NCI-H345 (cell line): ENCODE measurements at regions not wholly inside any gene's neighbourhood (a gene's known extent, or its start where the extent isn't known, plus 50 kb on each side); places are given as distances from the start of the nearest gene placed in this dataset.

Source experiments
- DNase-seq: peaks from one replicate; lab custom pipeline; 2025; lab: John Stamatoyannopoulos, UW

DNA sequence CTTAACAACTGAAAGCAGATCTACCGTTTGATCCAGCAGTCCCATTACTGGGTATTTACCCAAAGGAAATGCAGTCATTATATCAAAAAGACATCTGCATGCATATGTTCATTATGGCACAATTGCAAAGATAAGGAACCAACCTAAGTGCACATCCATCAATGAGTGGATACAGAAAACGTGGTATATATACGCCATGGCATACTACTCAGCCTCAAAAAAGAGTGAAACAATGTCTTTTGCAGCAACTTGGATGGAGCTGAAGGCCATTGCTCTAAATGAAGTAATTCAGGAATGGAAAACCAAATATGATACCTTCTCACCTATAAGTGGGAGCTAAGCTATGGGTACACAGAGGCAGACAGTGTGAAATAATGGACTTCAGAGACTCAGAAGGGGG is 169.3 kb downstream of the ZBTB18 start:
- no peak for DNase-seq

DNA sequence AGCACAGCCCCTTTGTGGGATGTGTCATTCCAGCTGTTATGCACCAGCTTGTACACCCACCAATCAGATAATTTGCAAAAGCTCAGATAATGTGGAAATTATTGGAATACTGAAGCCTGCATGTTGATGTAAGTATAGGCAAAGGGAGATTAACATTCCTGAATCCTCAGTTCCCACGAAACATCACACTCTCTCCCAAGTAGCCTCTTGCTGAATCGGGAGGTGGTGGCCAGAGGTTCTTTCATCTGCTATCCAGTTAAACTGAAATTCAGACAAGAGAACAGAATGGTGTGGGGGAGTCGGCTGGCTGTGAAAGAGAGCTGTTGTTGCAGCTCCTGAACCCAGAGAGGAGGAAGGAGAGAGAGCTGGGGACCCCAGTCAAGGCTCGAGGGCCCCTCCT is 170.9 kb downstream of the ZBTB18 start:
- no peak for DNase-seq

DNA sequence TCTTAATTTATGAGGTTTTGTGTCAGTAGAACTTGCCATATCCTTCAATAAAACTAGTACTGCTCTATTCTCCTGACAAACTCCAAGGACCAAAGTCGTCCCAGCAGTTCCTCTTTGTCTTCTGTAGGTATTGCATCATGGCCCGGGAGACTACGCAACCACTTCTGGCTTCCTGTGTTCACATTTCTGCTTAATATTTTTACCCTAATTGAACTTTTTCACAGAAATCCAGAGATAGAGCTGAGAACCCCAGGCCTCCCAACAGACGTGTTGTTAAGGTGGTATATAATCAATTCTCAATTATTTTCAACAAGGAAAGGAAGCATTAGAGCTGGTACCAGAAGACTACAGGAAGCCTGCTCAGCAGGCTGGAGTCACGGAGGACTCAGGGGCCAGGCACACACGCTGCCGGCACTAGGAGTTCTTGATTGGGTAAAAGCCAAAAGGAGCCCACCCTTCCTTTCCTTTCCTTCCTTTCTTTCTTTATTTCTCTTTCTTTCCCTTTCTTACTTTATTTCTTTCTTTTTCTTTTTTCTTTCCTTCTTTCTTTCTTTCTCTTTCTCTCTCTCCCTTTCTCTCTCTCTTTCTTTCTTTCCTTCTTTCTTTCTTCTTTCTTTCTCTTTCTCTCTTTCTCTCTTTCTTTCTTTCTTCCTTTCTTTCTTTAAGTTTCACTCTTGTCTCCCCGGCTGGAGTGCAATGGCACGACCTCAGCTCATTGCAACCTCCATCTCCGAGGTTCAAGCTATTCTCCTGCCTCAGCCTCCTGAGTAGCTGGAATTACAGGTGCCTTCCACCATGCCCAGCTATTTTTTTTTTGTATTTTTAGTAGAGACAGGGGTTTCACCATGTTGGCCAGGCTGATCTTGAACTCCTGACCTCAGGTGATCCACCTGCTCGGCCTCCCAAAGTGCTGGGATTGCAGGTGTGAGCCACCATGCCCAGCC is 173.7 kb downstream of the ZBTB18 start:
- no peak for DNase-seq

DNA sequence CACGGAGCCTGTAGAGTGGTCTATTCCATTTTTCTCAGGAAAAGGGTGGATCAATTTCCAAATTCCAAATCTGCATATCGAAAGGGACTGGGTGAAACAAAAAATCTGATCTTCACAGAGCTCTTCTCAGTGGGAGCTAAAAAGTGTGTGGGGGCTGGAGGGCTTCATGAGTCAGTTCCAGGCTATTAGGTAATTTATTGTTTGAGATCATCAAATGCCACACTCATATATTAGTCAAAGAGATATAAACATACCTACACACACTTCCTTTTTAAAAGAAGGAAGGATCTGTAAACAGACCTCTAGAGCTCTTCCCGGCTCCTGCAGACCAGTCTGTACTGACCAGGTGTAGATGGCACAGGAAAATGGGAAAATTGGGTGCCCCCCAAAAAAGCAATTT is 175.4 kb downstream of the ZBTB18 start:
- DNase-seq, result no peak

DNA sequence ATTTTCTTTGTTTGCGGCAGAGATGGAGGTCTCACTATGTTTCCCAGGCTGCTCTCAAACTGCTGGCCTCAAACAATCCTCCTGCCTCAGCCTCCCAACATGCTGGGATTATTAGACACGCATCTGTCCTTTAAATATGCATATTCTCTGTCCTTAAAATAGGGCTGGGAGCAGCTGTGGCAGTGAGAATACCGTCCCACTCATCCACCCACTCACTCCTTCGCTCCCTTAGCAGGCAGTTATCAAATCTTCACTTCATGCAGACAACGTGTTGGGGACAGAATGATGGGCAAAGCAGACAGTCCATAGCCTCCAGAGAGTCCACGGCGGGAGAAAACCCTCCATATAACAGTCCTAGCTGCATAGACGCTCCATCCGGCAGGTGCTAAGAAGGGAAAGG is 179.4 kb downstream of the ZBTB18 start:
- no peak for DNase-seq

DNA sequence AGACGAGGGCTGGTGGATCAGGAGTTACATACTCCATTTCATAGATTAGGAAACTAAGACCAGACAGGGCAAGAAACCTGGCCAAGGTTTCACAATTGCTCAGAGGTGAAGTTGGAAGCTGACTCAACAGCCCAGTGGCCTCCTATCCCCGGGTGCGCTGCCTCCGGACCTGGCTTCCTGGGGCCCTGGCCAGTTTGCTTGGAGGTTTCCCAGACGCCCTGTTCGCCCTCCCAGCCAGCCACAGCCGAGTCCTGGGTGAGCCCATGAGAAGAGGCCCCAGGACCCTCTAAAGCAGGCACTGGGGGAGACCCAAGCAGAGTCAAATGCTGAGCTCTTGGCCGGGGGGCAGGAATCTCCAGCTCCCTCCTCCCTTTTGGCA is 180.1 kb downstream of the ZBTB18 start:
- no peak for DNase-seq

DNA sequence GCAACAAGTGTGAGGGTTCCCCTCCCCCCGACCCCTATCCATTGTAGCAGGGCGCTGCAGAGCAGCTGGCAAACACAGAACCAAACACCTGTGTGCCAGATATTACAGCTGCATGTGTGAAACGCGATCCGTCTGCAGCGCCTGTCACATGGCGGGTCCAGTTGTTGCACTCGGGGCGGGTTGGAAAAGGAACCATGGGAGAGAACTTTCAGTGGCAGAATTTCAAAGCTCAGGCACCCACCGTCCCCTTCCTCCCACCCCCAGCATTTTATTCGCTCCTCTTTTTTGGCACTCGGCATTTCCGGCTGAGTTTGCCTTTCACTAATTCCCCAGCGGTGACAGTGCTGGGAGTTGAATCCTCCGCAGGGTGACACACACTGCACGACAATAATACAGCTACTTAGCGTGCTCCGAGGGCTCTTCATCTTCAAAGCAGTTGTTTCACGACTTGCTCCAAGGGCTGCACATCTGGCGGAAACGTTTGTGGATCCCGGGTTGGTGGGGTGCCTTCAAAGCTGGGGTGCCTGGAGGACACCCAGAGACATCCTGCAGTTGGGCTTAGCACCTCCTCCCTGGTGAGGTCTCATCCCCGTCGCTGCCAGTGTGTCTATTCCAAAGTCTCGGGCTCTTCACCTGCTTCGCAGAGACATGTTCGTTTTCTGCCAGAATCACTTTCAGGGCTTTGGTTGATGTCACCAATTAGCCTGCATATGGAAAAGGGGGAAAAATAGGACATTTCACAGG is 180.7 kb downstream of the ZBTB18 start:
- peak; percentile 76 for DNase-seq

DNA sequence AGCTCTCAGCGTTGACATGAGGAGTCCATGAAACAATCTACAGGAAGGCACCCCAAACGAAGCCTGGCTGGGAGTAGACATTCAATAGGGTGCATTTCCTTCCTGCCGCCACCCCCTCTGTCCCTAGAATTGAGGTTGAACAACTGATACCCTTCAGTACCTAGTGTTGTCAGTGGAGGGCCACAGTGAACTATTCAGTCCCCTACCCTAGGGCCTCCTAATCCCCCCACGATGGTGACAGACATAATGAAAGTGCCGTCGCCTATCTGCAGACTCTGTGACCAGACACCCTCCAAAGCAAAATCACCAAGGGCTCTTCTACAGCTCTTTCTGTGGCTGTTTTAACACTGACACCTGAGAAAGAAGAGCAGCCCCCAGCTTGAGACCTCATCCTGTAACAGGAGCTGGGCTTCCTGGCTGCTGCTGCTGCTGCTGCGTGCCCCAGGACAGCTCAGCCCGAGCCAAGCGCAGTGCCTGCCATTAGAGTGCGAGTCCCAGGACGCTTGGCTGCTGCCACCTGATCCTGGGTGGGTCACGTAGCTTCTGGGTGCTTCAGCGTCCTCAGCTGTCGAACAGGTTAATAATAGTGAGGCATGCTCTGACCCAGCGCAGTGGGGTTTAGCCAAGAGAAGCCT is 183.0 kb downstream of the ZBTB18 start:
- no peak for DNase-seq

DNA sequence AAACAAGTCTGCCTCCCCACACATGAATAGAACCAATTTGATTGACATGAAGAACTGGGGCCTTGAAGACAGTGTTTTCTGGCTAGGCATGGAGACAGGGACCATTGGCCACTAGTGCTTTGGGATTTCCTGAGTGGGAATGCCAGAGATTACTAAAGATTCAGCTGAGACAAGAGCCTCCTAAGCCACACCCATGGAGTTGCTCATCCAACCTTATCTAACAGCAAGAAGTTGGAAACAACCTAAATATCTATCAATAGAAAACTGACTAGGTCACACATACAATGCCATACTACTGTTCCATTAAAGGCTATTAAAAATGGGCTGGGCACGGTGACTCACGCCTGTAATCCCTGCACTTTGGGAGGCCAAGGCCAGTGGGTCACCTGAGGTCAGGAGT is 184.1 kb downstream of the ZBTB18 start:
- no peak for DNase-seq

DNA sequence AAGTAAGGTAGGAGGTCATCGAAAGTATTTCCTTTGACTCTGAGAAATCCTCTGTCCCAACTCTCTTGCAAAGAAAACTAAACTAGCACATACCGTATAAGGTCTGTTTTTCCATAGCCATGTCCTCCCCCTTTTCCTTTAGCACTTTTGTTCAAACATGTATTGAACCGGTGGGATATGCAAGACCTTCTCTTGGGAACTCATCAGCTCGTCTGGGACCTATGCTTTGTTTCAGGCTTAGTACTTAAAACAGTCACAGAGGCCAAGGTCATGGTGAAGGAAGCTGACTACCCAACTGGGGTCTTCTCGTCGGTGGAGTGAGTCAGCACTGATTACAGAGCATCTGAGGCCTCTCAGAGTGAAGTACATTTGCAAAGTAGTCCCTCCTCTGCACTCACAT is 185.0 kb downstream of the ZBTB18 start:
- no peak for DNase-seq

DNA sequence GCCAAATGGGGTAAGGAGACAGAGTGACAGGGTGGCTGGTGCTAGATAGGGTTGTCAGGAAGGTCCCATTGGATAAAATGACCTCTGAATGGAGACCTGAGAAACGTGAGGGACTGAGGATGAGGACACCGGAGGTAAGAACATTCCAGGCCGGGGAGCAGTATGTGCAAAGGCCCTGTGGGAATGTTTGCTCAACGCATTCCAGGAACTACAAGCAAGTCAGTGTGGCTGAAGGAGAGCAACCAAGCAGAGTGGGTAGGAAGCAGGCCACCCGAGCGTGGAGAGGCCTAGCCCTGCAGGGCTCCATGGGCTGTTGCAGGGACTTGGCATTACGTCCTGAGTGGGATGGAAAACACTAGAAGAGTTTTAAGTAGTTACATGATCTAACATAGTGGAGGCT is 185.6 kb downstream of the ZBTB18 start:
- DNase-seq, result no peak

DNA sequence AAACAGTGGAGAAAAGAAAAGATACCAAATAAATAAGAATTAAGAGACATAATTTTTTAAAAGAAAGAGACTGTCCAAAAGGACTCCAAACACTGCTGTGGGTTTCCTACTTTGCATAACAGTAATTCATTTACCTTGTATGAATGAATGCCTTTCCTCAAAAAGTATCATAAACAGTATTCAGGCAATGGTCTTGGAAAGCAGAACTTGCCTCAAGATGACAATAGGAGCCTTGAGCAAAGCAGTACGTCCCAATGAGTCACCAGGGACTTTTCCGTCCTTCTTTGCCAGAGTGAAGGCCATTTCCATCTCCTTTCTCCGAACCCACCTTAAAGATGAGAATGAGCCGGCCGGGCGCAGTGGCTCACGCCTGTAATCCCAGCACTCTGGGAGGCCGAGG is 186.4 kb downstream of the ZBTB18 start:
- no peak for DNase-seq

DNA sequence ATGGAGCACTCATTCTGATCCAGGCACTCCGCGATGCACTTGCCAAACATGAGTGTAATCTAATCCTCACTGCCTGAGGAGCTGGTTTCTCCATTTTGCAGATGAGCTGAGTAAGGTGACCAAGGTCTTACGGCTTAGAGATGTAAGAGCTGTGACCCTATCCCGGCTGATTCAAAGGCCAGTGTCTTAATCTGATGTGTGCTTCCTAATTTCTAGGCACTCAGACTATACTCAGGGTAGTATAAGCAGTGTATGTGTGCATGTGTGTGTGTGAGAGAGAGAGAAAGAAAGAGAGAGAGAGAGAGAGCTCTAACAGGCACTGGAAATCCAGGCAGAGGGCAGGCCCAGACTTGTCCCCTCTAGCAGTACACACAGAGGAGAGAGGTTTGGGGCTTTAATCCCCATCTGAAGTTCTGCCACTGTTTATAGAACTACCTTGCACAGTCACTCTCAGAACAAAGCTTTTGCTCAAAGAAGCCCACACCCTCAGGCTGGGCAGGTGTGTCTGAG is 188.2 kb downstream of the ZBTB18 start:
- peak; percentile 90 for DNase-seq

DNA sequence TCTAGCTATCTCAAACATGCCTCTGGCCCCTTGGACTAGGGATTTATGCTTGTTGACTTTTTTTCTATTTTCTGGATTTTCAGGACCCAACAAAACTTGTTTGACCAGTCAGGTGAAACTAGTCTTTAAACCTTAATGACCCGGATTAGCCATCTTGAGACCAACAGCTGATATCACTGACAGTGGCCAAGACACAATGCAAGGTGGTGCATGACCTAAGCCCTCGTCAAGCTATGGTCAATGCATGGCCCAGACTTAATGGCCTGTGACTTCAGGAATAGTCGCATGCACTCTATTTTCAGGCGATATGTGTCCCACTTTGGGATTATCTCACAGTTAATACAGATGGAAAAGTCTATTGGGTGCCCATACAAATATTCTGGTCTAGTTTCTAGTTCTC is 190.4 kb downstream of the ZBTB18 start:
- DNase-seq, result no peak

DNA sequence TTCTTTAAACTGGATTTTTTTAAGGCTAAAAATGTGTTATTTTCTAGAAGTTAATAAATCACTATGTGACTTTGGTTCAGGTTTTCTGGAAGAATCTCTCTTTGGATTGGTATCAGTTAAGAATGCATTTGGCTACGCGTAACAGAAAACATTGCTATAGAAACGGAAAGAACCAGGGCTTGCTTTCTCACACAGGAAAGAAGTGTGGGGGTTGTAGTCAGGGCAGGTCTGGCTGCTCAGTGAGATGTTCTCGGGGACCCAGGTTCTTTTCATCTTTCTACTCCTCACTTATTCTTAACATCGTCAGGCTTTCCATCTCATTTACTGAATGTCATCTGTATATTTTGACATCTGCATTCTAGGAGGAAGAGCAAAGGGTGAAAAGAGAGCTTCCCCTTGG is 191.4 kb downstream of the ZBTB18 start:
- DNase-seq, result no peak

DNA sequence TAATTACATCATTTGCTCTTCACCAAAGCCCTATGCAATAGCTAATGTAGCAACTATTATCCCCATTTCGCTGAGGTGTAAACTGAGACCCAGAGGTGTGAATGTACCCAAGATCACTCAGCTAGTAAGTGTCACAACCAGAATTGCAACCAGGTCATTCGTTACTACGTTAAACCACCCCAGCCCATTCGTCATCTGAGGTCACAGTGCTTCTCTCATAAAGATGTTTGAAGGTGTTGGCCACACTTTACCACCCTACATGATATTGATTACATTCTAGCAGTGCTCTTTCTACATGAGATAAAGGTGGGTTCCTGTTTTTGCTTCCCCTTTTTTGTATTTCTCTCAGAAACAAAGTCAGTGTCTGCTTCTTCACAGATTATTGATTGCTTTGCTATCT is 195.3 kb downstream of the ZBTB18 start:
- no peak for DNase-seq

DNA sequence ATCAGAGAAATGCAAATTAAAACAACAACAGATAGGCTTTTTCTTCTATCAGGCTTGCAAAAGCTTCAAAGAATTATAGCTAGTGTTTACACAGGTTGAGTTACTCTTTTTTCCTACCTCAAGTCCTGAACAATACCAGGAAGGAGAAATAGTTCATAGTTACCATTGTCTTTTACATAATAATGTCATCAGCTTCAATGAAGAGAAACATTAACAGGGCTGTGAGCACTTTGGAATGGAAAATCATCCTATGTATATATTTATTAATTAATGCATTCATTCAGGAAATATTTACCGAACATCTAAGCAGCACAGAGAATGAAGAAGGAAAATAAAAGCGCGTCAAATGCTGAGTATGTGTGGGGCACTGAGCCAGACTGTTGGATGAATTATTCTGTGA is 197.3 kb downstream of the ZBTB18 start:
- no peak for DNase-seq

DNA sequence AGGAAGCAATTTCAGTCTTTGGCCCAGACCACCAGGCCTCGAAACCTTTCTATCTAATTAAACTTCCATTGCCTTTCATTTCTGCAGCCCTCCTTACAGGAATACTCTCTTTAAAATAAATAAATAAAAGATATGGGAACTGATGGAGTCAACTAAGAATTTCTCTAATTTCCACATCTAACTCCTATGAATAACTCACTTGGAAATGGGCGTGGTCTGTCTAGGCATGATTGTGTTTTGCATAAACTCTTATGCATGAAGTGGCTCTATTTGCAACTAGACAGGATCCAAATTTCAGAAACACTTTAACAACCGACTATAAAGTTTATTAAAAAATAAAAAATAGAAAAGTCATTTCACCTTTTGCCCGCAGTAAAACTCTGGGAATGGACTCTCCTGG is 199.5 kb downstream of the ADSS2 start:
- DNase-seq, result no peak

DNA sequence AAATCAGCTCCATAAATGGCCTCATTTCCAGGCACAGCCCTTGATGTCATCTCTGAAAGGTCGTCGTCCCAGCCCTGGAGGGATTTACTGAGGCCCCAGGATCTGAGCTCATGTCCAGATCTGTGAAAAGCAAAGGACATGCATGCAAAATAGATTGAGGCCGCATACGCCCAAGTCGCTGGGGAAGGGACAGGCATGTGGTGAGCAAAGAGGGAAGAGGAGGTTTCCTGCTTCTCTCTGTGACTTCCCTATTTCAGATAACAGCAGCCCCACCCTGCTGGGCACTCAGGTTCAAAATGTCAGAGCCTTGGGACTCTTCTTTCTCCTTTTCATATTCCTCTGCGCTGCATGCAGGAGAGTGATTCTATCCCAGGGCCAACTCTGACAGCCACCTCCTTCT is 197.2 kb downstream of the ADSS2 start:
- no peak for DNase-seq

DNA sequence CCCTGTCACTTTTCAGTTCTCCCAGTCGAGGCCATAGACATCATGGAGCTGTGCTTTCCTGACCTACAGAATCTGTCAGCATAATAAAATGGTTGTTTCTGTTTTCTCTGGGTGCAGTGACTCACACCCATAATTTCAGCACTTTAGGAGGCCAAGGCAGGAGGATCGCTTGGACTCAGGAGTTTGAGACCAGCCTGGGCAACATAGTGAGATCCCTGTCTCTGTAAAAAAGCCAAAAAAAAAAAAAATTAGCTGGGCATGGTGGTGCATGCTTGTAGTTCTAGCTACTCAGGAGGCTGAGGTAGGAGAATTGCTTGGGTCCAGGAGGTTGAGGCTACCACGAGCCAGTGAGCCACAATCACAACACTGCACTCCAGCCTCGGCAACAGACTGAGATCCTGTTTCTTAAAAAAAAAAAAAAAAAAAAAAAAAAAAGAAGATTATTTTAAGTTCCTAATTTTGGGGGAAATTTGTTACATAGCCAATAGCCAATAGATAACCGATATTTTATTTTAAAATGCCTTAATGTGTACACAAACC is 196.2 kb downstream of the ADSS2 start:
- DNase-seq, result no peak

DNA sequence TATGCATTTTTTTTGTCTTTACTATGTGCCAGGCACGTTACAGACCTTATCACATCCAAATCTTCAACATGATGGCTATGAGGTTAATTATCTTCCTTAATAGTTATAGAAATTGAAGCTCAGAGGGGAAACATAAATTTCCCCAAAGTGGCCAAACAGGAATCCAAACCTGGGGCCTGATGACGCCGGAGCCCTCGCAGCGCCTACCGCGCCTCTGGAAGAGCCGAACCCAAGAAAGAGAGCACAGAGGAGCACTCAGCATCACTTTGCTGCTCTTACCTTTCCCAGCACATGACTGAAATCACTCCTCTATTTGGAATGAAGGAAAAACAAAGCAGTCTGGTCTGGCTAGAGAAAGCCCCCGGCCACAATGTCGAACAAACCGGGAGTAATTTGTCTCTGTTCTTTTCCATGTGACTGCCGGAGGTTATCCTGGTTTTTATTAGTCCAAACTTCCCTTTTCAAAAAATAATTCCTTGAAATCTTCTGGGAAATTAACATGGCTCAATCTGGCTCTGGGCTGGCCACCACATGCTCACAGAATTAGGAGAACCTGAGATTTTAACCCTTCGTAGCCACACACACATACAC is 195.5 kb downstream of the ADSS2 start:
- no peak for DNase-seq

DNA sequence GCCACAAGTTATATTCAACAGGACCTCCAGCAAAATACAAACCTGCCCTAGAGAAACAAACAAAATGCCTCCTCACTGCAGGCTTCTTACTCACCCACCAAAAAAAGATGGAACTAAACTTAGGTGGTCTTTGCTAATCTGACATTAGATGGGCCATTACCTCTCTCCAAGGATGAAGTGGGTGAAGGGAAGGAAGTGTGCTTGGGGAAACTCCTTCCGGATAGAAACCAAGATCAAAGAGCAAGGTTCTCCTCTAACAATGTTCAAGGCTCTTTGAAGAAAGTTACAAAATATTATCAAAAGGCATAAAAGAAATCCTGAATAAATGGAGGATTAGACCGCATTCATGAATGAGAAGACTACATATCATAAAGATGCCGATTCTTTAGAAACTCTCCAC is 187.5 kb downstream of the ADSS2 start:
- no peak for DNase-seq
